Activated CD8-positive, alpha-beta memory T cell treated with anti-CD3 and anti-CD28 coated beads for 48 hours (primary cell): ENCODE measurements at regions not wholly inside any gene's neighbourhood (a gene's known extent, or its start where the extent isn't known, plus 50 kb on each side); places are given as distances from the start of the nearest gene placed in this dataset.

Experiments used
- DNase-seq, 3 experiments: peaks; one replicate each; pipeline ENCODE4 v3.0.0-alpha.2; 2020; ENCODE audit warnings: low read depth in 2 of 3, low spot score in 2 of 3

DNA sequence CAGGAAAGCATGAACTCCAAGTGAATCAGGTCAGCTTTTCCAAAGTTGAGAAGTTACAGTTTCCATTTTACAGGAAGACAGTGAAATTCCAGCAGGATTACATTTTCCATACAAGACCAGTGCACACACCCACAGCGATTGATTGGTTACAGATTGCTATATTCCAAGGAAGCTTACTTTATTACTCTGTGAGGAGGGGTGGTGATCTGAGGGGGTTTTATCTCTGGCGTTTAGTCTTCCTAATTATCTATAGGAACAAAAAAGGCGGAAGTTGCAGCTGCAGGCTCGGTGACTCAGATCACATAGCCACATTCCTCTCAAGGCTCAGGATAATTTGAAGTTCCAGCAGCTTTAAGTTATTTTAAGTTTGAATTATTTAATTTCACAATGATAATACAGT lies 450.4 kb upstream of the NMUR2 start:
- DNase-seq: no peak

DNA sequence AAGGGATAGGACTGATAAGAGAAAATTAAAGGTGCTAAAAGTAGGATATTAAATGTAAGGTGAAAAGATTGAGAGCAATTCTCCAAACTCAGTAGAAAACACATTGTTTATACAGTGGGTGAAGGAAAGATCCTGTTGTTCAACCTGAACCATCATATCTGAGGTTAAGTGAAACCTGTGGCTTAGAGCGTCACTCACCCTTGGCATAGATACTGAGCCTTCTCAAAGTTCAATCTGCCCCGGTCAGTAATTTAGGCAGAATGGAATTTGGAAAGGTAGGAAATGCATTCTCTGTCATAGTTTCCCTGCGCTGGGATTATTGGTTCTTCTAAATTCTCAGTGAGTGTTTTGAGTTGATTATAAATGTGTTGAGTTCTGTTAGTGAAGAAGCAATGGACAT lies 456.2 kb upstream of the NMUR2 start:
- DNase-seq: no peak

DNA sequence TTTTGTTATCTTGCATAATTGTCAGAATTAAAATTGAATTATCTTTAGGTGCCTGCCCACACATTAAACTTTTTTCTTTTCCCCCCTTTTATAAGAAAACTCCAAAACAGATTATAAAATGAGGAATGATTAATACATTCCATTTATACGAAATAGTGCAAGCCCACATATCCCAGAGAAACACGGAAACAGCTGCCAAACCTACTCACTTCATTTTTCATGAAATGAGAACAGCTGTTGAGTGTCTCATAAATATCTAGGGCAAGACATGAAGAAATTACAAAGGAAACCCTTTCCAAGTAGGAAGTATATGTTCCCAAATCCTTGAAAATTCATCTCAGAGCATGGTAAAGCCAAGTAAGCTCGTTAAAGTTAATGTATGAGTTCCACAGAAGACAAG lies 459.4 kb upstream of the NMUR2 start:
- DNase-seq: no peak

DNA sequence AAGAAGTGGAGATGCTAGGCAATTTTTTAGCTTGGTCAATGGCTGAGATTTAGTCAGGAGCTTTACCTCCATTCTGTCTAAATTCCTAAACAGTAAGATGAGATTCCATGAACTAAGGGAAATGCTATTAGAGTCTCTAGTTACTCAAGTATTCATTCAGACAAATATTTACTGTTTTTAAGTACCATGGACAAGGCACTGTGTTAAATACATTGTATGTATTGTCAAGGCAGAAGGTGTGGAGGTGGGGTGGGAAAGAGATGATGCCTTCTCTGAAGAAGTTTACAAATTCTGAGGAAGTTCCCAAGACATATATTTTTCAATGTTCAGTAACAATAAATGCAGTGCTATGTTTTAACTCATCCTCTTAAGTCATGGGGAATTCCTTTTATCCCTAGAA lies 459.9 kb upstream of the NMUR2 start:
- DNase-seq: no peak

DNA sequence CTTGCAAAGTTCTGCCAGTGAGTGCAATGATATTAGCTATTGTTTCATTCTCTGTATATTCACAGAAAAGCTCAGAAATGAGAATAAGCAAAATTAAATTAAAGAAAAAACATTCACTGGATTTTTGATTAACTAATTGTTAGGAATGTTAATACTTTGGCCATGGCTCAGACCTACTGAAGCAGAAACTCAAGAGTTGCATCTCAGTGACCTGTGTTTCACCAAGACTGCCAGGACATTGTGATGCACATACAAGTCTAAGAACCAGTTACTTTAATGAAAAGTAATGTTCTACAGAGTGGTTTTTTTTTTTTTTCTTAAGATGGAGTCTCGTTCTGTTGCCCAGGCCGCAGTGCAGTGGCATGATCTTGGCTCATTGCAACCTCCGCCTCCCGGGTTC lies 464.9 kb upstream of the NMUR2 start:
- no peak for DNase-seq

DNA sequence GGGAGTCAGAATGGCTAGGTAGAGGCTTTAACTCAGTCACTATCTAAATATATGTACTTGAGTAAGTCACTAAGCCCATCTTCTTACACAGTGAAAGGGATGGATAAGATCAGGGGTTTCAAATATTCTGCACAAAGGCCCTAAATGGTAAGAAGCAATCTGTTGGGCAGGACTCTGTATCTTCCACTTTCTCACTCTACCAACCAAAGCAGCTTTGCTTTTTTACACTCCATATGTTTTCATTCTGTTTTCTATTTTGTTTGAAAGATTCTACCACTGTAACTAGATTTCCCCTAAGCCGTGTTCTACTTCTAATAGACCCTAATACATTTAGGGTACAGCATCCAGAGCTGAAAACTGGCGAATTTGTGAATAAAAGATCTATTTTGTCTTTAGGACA lies 477.5 kb upstream of the NMUR2 start:
- DNase-seq: no peak

DNA sequence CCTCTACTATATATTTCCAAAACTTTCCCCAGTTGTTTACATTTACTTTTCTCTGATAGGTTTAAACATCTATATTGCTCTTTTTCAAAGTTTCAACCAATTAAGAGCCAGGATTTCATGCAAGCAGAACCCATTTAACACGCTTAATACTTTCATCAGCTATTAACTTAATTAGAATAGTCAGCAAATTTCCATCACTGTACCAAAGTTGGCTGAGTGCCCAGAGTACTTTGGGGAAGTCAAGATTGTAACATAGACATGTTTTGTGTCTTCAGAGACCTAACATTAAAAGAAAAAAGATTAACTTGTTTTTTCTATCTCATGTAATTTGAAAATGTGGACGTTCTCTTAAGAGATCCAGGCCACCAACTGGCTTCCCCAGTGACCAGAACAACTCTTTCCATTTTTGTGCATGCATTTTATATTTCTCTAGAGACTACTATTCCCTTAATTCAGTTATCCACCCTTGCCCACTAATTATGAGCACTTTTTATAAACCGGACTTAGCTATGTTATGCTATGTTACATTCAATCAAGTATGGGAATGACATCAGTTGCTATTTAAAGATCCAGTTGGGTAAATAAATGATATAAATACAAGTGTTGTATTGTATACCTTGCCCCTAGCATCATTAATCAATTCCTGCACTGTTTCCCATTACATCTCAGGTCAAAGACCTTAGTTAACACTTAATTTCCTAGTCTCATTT lies 478.1 kb upstream of the NMUR2 start:
- DNase-seq: no peak

DNA sequence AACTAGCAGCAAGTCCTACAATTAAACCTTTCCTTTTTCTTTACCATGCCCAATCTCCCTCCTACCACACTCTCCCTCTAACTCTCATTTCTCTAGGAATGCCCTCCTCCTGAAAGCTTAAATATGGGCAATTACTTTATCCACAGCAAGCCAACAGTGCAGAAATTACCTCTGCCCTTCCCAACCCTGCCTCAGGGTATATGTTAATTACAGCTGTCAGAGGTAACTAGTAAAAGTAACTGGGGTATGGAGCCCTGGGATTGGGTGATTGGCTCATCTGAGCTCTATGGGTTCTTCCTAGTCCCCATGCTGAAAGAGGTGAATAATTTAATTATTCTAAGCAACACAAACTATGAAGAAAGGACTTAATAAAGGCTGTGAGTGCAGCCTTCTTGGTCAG lies 478.9 kb upstream of the NMUR2 start:
- no peak for DNase-seq

DNA sequence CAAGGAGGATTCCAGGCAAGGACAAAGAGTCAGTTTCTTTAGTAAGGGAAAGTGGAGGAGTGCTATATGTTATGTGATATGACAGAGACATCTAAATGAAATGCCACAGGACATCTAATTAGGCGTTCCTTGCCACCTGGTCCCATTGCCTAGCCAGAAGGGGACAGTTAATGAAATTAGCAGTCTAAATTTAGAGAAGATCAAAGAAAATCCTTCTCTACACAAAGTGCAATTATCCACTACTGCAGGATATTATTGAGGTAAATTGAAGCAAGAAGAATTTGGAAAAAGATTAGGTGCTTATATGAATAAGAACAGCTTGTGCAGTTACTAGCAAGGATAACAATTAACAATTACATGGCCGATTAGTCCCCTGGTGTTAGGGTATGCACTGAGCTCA lies 495.3 kb upstream of the NMUR2 start:
- no peak for DNase-seq

DNA sequence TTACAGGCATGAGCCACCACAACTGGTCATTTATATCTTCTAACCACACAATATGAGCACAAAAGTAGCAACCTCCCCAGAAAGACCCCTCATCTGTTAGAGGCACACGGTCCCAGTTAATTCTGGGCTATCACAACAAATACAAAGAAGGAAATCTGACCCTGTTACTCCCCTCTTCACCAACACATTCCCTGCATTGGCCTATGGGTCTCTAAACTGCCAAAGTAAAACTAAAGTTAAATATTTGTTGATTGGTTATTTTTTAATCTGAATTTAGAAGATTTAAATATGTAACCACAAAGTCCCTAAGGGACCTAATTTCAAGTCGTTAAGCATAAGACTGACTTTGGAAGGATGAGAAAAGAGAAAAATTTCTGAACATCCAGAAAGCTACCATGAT lies 496.7 kb upstream of the NMUR2 start:
- DNase-seq: no peak

DNA sequence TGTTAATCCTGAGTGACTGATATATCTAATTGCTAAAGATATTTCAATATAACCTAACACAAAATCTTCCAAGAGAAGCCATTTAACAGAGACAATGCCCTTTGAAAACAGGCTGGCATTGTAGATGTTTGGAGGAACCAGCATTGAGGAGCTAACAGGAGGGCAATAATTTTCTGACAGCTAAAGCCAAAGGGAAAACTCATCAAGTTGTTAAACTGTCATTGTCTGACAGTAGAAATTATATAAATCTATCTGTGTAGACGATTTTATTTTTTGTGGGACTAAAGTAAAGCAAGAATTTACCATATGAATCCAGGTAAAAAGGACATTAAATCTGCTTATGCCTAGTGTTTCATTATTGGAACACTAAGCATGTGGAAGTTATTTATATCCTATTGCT lies 500.2 kb upstream of the NMUR2 start:
- no peak for DNase-seq

DNA sequence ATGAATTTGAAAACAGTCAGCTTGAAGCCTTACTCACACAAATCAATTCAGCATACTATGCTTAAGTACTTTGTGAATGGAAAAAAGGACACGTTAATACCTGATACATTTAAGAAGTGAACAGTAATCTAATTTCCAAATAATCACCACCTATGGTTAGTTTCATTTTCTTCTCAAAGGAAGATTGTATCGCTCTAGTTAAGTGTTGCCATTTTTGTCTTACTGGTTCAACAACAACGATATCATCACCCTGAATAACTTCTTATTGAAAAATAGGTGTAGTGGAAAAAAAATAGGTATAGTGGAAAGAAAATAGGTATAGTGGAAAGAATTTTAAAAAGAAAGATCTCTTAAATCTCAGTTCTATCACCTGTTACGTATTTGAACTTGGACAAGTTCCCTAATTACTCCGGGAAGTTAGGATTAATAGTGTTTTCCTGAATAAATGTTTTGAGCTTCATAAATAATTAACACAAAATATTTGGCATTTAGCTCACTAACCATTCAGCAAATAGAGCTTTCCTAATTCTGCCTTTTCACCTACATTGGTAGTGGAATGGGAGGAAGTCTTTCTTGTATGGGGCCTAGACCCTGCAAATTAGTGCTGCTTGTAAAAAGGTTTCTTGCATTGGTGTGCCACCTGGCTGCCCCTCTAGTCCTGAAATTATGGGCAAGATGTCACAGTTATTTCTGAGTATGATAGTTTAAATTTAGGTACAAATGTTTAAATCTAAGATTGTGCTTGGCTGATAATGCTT lies 502.6 kb upstream of the NMUR2 start:
- no peak for DNase-seq

DNA sequence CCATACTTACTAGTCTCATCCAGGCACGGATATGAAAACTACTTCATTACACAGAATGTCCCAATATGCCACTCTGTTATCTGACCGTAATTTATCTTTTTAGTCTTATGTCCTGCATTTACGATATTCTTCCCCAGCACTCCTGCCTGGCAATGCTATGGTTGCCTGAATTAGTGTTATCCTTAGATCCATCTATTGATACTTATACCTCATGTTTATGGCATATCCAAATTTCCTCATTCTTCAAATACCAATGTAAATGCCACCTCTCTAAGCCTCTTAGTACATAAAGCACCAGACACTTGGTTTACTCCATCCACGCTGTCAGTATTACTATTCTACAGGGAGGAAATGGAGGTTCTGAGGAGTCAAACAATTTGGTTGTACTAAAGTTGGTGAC lies 507.8 kb upstream of the NMUR2 start:
- DNase-seq: no peak

DNA sequence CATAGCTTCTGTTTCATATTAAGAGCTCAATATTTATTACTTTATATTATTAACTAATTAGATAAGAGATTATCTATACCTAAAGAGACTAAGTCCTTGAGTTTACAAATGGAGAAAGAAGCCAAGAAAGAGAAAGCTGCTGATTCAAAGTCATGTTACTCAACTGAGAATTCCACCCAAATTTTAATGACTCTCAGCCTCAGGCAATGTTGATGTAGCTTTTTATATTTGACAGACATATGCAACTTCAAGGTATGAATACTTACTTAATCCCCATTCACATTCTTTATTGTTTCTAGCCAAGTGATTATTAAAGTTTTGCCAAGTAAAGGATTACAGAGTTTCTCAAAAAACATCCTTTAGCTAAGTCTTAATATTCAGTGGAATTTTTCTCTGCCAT lies 527.5 kb upstream of the NMUR2 start:
- no peak for DNase-seq

DNA sequence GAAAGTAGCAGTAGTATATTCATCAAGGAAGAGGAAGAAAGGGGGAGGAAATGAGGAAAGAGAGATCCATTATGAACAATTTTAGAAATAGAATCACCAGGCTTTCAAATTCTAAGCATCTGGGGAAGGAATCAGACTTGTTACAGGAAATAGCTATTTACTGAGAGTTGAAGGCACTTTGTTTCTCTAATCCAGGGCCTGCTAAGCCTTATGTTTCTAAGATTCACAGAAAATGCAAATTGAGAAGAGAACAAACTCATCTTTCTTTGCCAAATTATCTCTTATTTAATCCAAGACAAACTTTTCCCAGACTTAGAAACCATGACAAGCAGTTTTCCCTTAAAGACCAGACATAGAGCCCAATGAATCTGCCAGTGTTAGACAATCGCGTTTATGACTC lies 528.0 kb upstream of the NMUR2 start:
- no peak for DNase-seq

DNA sequence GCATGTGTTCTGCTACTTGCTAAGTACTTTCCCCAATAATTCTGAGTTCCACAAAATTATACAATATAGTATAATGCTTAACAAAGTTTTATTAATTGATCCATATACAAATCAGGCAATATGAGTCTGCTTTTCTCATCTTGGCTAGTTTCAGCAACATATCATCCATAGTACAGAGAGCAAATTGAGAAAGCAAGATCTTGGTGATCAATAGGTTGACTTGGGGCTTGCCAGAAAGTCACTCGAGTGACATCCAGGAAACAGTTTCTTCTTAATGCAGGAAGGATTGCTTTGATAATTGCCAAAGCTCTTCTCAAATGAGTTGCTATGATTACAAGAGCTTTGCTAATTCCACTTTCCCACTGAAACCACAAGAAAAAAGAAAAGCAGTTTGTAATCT lies 533.6 kb upstream of the NMUR2 start:
- DNase-seq: no peak

DNA sequence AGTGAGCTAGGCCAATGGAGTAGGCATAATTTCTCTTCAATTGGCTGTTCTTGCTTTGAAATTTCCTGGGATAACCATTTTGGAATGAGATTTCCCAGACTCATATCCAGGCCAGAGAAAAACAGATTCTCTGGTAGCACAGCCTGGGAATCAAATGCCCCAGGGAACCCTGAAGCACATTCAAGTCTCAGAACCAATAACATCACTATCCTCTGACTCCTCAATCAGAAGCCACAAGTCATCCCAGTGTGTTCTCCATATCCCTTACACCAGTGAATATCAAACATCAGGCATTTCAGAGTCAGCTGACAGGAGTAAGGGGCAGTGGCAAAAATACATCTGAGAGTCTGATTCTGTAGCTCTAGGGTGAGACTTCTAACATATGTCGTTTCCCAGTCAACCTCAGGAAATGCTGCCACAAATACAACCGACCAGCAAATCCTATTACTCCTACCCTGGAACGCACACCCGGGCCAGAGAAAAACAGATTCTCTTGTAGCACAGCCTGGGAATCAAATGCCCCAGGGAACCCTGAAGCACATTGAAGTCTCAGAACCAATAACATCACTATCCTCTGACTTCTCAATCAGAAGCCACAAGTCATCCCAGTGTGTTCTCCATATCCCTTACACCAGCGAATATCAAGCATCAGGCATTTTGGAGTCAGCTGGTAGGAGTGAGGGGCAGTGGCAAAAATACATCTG lies 537.7 kb upstream of the NMUR2 start:
- no peak for DNase-seq

DNA sequence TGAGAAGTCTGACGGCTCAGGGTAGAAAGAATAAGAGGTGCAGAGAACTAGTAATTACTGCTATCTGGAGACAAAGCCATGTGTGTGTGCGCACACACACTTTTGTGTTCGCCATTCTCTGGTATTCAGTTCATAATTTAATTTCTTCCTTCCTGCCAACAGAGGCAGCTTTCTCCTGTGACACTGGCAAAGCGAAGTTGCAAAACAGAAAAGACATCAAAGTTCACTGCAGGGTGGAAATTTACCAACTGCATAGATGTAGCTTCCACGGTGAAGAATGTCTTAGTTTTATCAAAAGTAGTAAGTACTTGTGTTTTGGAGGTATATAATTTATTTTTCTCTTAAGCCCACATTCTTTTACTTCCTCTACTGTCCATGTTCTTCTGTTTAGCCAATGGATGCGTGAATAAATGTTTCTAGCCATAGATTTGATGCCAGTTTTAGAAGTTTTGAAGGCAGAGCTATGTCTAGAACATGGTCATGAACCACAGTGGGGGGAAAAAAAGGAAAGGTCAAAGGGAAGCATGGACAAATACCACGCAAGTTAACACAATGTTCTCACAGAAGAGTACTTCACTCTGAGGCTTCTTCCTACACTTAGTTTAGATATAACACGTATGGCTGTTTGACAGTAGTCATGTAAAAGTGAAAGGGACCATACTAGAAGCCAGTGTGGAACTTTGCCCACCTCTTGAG lies 536.5 kb upstream of the GRIA1 start:
- DNase-seq: no peak

DNA sequence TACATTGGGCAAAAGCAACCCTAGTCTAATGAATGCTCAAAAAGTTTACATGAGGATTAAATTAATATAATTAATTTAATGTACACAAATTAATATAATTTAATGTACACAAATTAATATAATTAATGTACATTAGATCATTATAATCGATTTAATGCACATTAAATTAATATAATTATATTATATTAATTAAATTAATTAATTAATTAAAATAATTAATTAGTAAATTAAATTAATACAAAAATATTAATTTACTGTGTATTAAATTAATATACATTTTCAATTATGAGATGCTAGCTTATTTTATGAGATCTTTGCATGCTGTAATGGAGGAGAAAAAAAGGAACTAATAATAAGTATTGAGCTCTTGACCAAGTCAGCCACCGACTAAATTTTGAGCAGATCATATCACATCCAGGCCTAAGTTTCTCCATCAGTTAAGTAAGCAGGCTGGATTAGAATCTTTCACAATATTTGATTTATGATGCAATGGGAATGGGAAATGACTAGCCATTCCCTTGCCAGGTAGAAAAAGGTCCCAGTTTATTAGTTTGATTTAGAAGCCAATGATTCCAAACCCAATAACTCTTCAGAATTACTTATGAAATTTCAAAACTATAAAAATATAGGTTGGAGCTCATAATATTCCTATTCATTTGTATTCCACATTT lies 533.4 kb upstream of the GRIA1 start:
- DNase-seq: no peak

DNA sequence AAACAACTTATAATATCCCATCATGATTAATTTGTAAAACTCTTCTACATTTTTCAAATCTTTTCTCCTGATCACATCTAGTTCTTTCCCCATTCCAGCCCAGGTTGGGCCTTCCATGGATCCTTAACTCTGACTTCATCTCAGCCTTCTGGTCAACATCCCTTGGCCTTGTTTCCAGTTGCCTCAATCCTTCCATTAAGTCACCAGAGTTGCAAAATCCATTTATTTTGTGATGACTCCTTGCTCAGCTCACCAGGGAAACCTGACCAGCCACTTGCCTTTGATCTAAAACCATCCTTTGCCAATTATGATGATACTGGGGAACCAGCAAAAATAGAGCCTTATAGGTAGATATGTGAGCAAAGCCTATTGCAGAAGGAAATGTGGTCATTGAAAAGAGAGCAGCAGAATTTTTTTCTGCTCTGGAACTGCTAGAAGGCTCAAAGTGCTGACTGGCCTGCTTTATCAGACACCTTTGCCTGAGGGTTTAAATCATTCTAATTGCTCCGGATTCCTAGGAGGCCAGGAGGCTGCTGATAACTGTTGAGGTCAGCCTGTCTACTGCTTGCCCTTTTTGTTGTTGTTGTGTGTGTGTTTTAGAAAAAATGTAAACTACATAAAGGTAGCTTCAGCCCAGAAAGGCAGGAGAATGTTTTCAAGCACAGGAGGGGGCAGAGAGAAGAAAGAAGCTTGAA lies 512.2 kb upstream of the GRIA1 start:
- DNase-seq: no peak

DNA sequence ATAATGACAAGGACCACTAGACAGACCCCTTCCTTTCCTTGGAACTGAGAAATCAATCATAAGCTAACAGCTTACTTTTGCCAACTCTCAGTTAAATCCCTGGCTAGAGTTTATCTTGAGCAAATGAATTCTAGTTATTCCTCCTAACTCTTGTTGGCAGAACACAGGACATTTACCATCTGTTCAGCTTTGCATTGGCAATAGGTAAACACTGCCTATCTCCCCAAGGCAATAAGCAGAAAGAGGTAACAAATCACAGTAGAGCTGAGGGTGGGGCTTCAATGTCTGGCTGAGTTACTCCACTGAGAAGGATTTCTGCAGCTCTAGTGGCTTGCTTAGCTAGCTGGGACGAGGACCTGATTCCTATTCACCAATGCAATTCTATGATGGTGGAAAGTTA lies 503.3 kb upstream of the GRIA1 start:
- no peak for DNase-seq
